DND-41 (cell line): ENCODE measurements at regions not wholly inside any gene's neighbourhood (a gene's known extent, or its start where the extent isn't known, plus 50 kb on each side); places are given as distances from the start of the nearest gene placed in this dataset.
"Not testable (repeated sequence)": the region's sequence is repeated elsewhere in the genome, so short reads cannot be mapped to it uniquely, and the experiment has no call there.

ENCODE experiments used
- EZH2 ChIP-seq: IDR thresholded peaks from 3 replicates; pipeline ENCODE4 v1.6.1; 2012; ENCODE audit warnings: borderline replicate concordance, low read depth, mild to moderate bottlenecking, moderate library complexity, low read length, inconsistent platforms; ENCODE audit not compliant: severe bottlenecking
- TF ChIP-seq, protein P1 (sequence below): IDR thresholded peaks from 2 replicates; pipeline ENCODE4 v1.5.1; 2012; ENCODE audit warnings: borderline replicate concordance, low read length, moderate library complexity, mild to moderate bottlenecking; ENCODE audit not compliant: poor library complexity, severe bottlenecking; ENCODE audit errors: extremely low read depth

DNA sequence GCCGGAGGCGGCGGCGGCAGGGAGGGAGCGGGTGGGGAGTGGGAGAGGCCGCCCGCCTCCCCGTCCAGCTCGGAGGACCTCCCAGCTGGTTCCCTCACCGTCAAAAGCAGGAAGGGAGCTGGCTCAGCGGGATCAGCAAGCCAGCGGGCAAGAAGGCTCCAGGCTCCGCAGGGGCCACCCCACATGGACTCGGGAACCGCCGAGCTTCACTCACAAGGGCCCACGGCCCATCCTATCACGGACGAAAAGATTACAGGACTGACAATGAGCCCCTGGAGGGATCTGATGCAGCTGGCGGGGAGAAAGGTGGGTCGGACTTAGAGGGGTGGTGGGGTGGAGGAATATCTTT, 86.3 kb downstream of the FAM72B start:
- TF ChIP-seq, protein P1, sequence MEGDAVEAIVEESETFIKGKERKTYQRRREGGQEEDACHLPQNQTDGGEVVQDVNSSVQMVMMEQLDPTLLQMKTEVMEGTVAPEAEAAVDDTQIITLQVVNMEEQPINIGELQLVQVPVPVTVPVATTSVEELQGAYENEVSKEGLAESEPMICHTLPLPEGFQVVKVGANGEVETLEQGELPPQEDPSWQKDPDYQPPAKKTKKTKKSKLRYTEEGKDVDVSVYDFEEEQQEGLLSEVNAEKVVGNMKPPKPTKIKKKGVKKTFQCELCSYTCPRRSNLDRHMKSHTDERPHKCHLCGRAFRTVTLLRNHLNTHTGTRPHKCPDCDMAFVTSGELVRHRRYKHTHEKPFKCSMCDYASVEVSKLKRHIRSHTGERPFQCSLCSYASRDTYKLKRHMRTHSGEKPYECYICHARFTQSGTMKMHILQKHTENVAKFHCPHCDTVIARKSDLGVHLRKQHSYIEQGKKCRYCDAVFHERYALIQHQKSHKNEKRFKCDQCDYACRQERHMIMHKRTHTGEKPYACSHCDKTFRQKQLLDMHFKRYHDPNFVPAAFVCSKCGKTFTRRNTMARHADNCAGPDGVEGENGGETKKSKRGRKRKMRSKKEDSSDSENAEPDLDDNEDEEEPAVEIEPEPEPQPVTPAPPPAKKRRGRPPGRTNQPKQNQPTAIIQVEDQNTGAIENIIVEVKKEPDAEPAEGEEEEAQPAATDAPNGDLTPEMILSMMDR = not testable (repeated sequence)
- TF ChIP-seq EZH2 = not testable (repeated sequence)
